A549 (cell line): ENCODE measurements at regions not wholly inside any gene's neighbourhood (a gene's known extent, or its start where the extent isn't known, plus 50 kb on each side); places are given as distances from the start of the nearest gene placed in this dataset.

Experiments used
- ATAC-seq, 2 experiments: fragments of 200-7000 bp in 1 of 2; fragments of >200 bp in 1 of 2; cut with Nextera tagmentation in 1 of 2; cut with Tn5 transposase in 1 of 2; 3 replicates each; pipeline versions ENCODE4 v1.8.0 to v1.9.1; 2018 to 2020; ENCODE audit warnings: mild to moderate bottlenecking in 1 of 2, moderate library complexity in 1 of 2
- CTCF ChIA-PET: fragments of 300-600 bp; sonication (Branson Sonifier 250); formaldehyde crosslinking; extraction: SDS; loops from one replicate; lab custom pipeline; 2021; ENCODE audit warnings: antibody characterized with exemption, inconsistent platforms; lab: Yijun Ruan, JAX
- POLR2A ChIA-PET: fragments of 350-600 bp; formaldehyde crosslinking; extraction: SDS; loops from one replicate; lab custom pipeline; 2021; ENCODE audit warnings: antibody characterized with exemption, inconsistent platforms; lab: Yijun Ruan, JAX
- DNase-seq, 2 experiments: peaks; one replicate each; pipeline versions ENCODE4 v3.0.0 to v3.0.0-alpha.2; 2011 to 2016; ENCODE audit warnings: low read depth in 1 of 2, low spot score in 1 of 2
- FAIRE-seq: peaks from 2 replicates; lab custom pipeline; 2011; peaks lifted over from hg19 to GRCh38; lab: Jason Lieb, UNC
- H3K27ac ChIP-seq, 2 experiments: fragments of >200 bp; sonication (Bioruptor Twin); formaldehyde crosslinking; 3 replicates each; pipeline ENCODE4 v1.5.1; 2016 to 2017
- H3K4me1 ChIP-seq: fragments of >200 bp; sonication (Bioruptor Twin); formaldehyde crosslinking; 3 replicates; pipeline ENCODE4 v1.6.1; 2016
- H3K4me2 ChIP-seq: fragments of >200 bp; sonication (Bioruptor Twin); formaldehyde crosslinking; 3 replicates; pipeline ENCODE4 v1.6.1; 2016
- H3K4me3 ChIP-seq: fragments of >200 bp; sonication (Bioruptor Twin); formaldehyde crosslinking; 3 replicates; pipeline ENCODE4 v1.5.1; 2016
- H3K9me3 ChIP-seq: fragments of >200 bp; sonication (Bioruptor Twin); formaldehyde crosslinking; 3 replicates; pipeline ENCODE4 v1.6.1; 2016
- CBX2 ChIP-seq: fragments of 200-600 bp; sonication (generic); IDR thresholded peaks from 2 replicates; pipeline ENCODE4 v1.6.1; 2016; ENCODE audit warnings: low read depth, mild to moderate bottlenecking, borderline replicate concordance
- CEBPB ChIP-seq, 2 experiments: fragments of >200 bp in 1 of 2; sonication (Bioruptor Twin) in 1 of 2; formaldehyde crosslinking in 1 of 2; IDR thresholded peaks; 2 replicates each; pipeline ENCODE4 v1.6.1; 2012 to 2016
- CHD4 ChIP-seq: fragments of 200-600 bp; sonication (generic); IDR thresholded peaks from 2 replicates; pipeline ENCODE4 v1.6.1; 2016; ENCODE audit warnings: antibody characterized with exemption, mild to moderate bottlenecking, borderline replicate concordance
- EHF ChIP-seq: fragments of 250-450 bp; sonication (Bioruptor Pico); IDR thresholded peaks from 2 replicates; pipeline ENCODE4 v1.5.0; 2020; ENCODE audit warnings: mild to moderate bottlenecking
- HDAC2 ChIP-seq: fragments of 200-600 bp; sonication (generic); IDR thresholded peaks from 2 replicates; pipeline ENCODE4 v1.6.1; 2016
- HMGXB4 ChIP-seq: fragments of 250-450 bp; sonication (Bioruptor Pico); IDR thresholded peaks from 2 replicates; pipeline ENCODE4 v1.5.0; 2021; ENCODE audit warnings: mild to moderate bottlenecking, moderate library complexity, borderline replicate concordance
- HOXB13 ChIP-seq: fragments of 250-450 bp; sonication (Bioruptor Pico); IDR thresholded peaks from 2 replicates; pipeline ENCODE4 v1.5.0; 2020; ENCODE audit warnings: low read depth, mild to moderate bottlenecking, moderate library complexity
- KDM5A ChIP-seq: fragments of 200-600 bp; sonication (generic); IDR thresholded peaks from 2 replicates; pipeline ENCODE4 v1.6.1; 2016; ENCODE audit warnings: antibody characterized with exemption, mild to moderate bottlenecking
- MAFK ChIP-seq: fragments of 450-650 bp; IDR thresholded peaks from 2 replicates; pipeline ENCODE4 v1.6.1; 2014; ENCODE audit not compliant: partially characterized antibody
- NPAS2 ChIP-seq: fragments of 250-450 bp; sonication (Bioruptor Pico); IDR thresholded peaks from 2 replicates; pipeline ENCODE4 v1.8.0; 2022; ENCODE audit warnings: mild to moderate bottlenecking, moderate library complexity, borderline replicate concordance
- PBX3 ChIP-seq: IDR thresholded peaks from 2 replicates; pipeline ENCODE4 v1.6.1; 2012
- POLR2A ChIP-seq: IDR thresholded peaks from 2 replicates; pipeline ENCODE4 v1.6.1; 2012; ENCODE audit warnings: mild to moderate bottlenecking, low read length
- RAD21 ChIP-seq, 2 experiments: fragments of >200 bp in 1 of 2; sonication (Bioruptor Twin) in 1 of 2; formaldehyde crosslinking in 1 of 2; IDR thresholded peaks in 1 of 2; conservative IDR thresholded peaks in 1 of 2; 2 replicates in 1 of 2; 3 replicates in 1 of 2; pipeline ENCODE4 v1.6.1; 2012 to 2018; ENCODE audit warnings: inconsistent platforms in 1 of 2
- RCOR1 ChIP-seq: fragments of 150-350 bp; IDR thresholded peaks from 2 replicates; pipeline ENCODE4 v1.6.1; 2014; ENCODE audit warnings: antibody characterized with exemption, low read length, low read depth
- REST ChIP-seq: fragments of 200-600 bp; sonication (generic); IDR thresholded peaks from 2 replicates; pipeline ENCODE4 v1.6.1; 2016; ENCODE audit warnings: antibody characterized with exemption, mild to moderate bottlenecking, moderate library complexity
- SREBF2 ChIP-seq: fragments of 450-650 bp; IDR thresholded peaks from 2 replicates; pipeline ENCODE4 v1.6.1; 2014; ENCODE audit warnings: mild to moderate bottlenecking, moderate library complexity
- TP53 ChIP-seq: fragments of 250-450 bp; sonication (Bioruptor Pico); IDR thresholded peaks from 2 replicates; pipeline ENCODE4 v1.5.0; 2021; ENCODE audit warnings: mild to moderate bottlenecking, moderate library complexity
- WGBS: methylation state at CpG from one replicate; pipeline ENCODE4 v1.1.6; 2017; ENCODE audit errors: missing lambda C conversion rate; 5-methylcytosine and 5-hydroxymethylcytosine counted together

- POLR2A ChIA-PET: no interaction called here
- no peak overlapping the region for H3K4me2 ChIP-seq
- CTCF ChIA-PET: no interaction called here
- FAIRE-seq (no peak), DNase-seq (no peak), ATAC-seq (no peak)
- H3K4me1 ChIP-seq: no peaks in the 10 kb centered on the region
- no peak for TF ChIP-seq KDM5A
- TF ChIP-seq SREBF2: no peak
- TF ChIP-seq RAD21 (conservative IDR thresholded peaks at IDR 0.05 in 1 of 2, IDR thresholded peaks at IDR 0.05 in 1 of 2): no peak
- TF ChIP-seq EHF (CRISPR knock-in tag): no peak
- no peak overlapping the region for H3K4me3 ChIP-seq
- WGBS: 7% methylated on average over 1 of the region's 1 CpG
- no peak overlapping the region for H3K27ac ChIP-seq
- no peaks in the 10 kb centered on the region for H3K9me3 ChIP-seq
Observed at GRCh38 chr3:26558257-26558656, 64.3 kb upstream of the LRRC3B start.

GRCh38 chr3:26559227-26559626 lies 63.3 kb upstream of the LRRC3B start:
- CTCF ChIA-PET: no interaction called here

More at GRCh38 chr3:26559227-26559626, 63.3 kb upstream of the LRRC3B start:
- no peak overlapping the region for H3K4me3 ChIP-seq
- no peak overlapping the region for H3K27ac ChIP-seq
- DNase-seq (no peak), FAIRE-seq (no peak), ATAC-seq (no peak)
- H3K4me2 ChIP-seq: no peak overlapping the region
- WGBS: 45% methylated on average over 3 of the region's 3 CpGs
- H3K4me1 ChIP-seq: no peaks in the 10 kb centered on the region
- no peaks in the 10 kb centered on the region for H3K9me3 ChIP-seq
- POLR2A ChIA-PET: no interaction called here
- TF ChIP-seq CEBPB (IDR thresholded peaks at IDR 0.05) (no peak), HMGXB4 (CRISPR knock-in tag) (no peak), HDAC2 (no peak), NPAS2 (CRISPR knock-in tag) (no peak), HOXB13 (no peak), MAFK (no peak), POLR2A (no peak), EHF (CRISPR knock-in tag) (no peak), PBX3 (no peak), CBX2 (no peak), REST (no peak), TP53 (CRISPR knock-in tag) (no peak), RCOR1 (no peak), CHD4 (no peak)
